GM12875 (cell line): ENCODE measurements at regions not wholly inside any gene's neighbourhood (a gene's known extent, or its start where the extent isn't known, plus 50 kb on each side); places are given as distances from the start of the nearest gene placed in this dataset.

Experiments used
- H3K4me3 ChIP-seq: one replicate; pipeline ENCODE4 v1.5.1; 2011; ENCODE audit warnings: low read depth, low read length, control low read depth
- TF ChIP-seq, protein P1 (sequence below): IDR thresholded peaks from 2 replicates; pipeline ENCODE4 v1.5.1; 2011; ENCODE audit warnings: low read depth, mild to moderate bottlenecking, control low read depth, inconsistent platforms, low read length, moderate library complexity, borderline replicate concordance; ENCODE audit not compliant: insufficient read depth

DNA sequence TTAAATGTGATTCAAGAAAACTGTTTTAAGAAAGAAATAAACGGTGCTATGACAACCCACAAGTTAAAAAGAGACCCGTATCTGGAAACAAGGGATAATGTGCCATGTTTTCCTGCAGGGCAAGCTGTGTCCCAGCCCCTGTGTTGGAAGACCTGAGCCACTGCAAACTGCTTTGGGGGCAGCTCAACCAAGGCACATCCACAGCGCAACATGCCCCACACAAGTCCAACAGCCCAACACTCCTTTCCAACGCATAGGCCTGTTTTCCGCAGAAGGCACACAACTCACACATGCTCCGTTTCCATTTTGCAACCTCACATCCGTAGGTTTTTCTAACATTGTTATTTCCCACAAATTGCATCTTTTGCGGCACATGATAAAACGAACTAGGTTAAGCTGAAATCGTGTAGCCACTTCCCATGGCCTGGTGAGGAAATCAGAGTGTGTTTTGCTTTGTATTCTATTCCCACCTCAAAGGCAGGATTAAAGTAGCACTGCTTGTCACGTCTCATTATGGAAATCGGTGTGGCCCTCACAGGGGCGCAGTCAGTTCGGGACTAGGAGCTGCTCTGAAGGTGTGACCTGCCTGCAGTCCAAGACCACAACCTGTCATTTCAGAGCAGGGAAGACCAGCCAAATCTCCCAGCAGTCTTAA is 50.5 kb upstream of the ZNF516 start:
- H3K4me3 ChIP-seq, result no peak overlapping the region
- TF ChIP-seq, protein P1, sequence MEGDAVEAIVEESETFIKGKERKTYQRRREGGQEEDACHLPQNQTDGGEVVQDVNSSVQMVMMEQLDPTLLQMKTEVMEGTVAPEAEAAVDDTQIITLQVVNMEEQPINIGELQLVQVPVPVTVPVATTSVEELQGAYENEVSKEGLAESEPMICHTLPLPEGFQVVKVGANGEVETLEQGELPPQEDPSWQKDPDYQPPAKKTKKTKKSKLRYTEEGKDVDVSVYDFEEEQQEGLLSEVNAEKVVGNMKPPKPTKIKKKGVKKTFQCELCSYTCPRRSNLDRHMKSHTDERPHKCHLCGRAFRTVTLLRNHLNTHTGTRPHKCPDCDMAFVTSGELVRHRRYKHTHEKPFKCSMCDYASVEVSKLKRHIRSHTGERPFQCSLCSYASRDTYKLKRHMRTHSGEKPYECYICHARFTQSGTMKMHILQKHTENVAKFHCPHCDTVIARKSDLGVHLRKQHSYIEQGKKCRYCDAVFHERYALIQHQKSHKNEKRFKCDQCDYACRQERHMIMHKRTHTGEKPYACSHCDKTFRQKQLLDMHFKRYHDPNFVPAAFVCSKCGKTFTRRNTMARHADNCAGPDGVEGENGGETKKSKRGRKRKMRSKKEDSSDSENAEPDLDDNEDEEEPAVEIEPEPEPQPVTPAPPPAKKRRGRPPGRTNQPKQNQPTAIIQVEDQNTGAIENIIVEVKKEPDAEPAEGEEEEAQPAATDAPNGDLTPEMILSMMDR, result no peak

DNA sequence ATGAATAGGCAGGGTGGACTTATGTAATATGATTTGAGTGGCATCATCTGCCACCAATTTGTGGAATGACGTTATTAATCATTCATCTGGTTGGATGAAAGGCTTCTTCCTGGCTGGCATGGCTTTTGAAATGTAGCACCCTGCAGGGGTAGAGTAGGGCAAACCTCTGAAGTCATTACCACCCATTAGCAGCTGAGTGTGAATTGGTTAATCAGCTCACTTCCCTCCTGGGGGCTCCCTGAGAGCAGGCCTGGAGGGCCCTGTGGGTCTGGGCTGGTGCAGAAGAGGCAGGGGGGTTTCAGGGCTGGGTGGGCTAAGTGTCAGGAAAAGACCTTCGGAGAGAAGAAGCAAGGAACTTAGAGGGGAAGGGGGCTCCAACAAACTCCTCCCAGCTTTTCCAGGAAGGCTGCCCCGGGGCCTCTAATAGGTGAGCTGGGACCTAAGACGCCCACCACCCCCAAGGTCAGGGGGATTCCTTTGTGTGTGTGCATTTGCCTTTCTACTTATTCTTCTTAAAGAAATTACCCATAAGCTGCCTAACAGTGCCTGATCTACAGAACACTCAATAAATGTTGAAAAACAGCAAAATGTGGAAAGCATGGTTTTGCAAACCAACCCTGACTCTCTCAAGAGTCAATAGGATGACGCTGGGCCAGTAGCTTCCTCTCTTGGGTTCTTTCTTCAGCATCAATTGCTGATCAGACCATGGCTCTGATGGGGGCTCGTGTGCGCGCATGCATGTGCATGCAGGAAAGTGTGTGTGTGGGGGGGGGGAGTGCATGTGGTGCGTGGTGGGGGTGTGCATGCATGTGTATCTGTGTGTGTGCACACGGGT is 49.7 kb upstream of the ZNF516 start:
- TF ChIP-seq, protein P1, result no peak
- no peak overlapping the region for H3K4me3 ChIP-seq
